Hepatocyte (in vitro differentiated cells): ENCODE measurements at regions not wholly inside any gene's neighbourhood (a gene's known extent, or its start where the extent isn't known, plus 50 kb on each side); places are given as distances from the start of the nearest gene placed in this dataset.

ENCODE experiments used
- EZH2 ChIP-seq: fragments of 200-600 bp; sonication (generic); IDR thresholded peaks from 2 replicates; pipeline ENCODE4 v1.6.1; 2016; ENCODE audit warnings: antibody characterized with exemption, mild to moderate bottlenecking, borderline replicate concordance
- EZH2phosphoT487 ChIP-seq: fragments of 200-600 bp; sonication (generic); IDR thresholded peaks from one replicate; pipeline ENCODE4 v1.6.1; 2018; ENCODE audit warnings: antibody characterized with exemption, mild to moderate bottlenecking, low read depth, moderate library complexity; ENCODE audit not compliant: unreplicated experiment, severe bottlenecking
- TF ChIP-seq, protein P1 (sequence below): fragments of 200-600 bp; sonication (generic); IDR thresholded peaks from 2 replicates; pipeline ENCODE4 v1.5.1; 2016; ENCODE audit warnings: antibody characterized with exemption, mild to moderate bottlenecking; ENCODE audit not compliant: poor library complexity

DNA sequence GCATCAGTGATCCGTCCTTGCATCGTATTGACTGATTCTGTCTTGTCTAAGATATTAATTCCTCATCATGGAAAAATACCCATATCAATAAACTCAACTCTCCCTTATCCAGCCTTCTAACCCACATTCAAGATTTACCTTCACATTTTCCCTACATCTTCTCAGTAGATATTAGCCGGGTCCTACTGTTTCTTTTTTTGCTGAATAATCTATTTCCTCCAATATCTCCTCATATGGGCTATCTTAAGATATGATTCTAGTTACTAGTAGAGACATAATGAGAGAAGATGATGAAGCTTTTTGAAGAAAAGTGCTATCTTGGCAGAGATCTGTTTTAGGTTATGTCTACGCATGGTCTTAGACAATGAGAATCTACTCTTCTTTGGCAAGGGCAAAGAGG, 785.8 kb downstream of the BRINP1 start:
- TF ChIP-seq, protein P1, sequence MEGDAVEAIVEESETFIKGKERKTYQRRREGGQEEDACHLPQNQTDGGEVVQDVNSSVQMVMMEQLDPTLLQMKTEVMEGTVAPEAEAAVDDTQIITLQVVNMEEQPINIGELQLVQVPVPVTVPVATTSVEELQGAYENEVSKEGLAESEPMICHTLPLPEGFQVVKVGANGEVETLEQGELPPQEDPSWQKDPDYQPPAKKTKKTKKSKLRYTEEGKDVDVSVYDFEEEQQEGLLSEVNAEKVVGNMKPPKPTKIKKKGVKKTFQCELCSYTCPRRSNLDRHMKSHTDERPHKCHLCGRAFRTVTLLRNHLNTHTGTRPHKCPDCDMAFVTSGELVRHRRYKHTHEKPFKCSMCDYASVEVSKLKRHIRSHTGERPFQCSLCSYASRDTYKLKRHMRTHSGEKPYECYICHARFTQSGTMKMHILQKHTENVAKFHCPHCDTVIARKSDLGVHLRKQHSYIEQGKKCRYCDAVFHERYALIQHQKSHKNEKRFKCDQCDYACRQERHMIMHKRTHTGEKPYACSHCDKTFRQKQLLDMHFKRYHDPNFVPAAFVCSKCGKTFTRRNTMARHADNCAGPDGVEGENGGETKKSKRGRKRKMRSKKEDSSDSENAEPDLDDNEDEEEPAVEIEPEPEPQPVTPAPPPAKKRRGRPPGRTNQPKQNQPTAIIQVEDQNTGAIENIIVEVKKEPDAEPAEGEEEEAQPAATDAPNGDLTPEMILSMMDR: no peak
- TF ChIP-seq EZH2 (no peak), EZH2phosphoT487 (no peak)
